HuH-7.5 (cell line): ENCODE measurements at regions not wholly inside any gene's neighbourhood (a gene's known extent, or its start where the extent isn't known, plus 50 kb on each side); places are given as distances from the start of the nearest gene placed in this dataset.
"Not testable (repeated sequence)": the region's sequence is repeated elsewhere in the genome, so short reads cannot be mapped to it uniquely, and the experiment has no call there.

Experiments used
- DNase-seq: peaks from one replicate; pipeline ENCODE4 v3.0.0; 2011; ENCODE audit warnings: low spot score

- DNase-seq: no peak
Observed at GRCh38 chr20:57787151-57787989, 77.6 kb upstream of the PMEPA1 start.

DNA sequence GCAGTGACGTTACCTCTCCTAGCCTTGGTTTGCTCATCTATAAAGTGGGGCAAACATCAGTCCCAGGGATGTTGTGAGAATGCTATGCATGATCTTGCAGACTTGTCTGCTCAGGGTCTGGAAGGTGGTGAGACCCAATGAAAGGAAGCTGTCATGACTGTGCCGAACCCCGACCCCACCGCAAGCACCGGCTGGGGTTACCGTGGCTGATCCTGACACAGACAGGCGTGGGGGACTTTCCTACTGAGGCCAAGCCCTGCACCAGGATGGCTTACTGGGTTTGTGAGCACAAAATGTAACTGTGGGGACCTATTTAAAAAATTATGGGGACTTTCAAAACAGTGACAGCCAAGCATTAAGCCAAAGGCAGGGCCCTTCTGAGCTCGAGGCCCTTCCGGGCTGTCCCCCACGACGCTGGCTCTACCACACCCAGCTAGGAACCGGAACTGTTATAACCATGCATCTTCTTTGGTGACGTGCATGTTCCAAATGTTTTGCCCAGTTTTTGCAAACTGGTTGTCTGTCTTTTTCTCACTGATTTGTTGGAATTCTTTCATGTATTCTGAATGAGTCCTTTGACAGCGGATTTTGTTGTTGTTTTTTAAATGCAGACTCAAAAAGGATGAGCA is 76.6 kb upstream of the PMEPA1 start:
- no peak for DNase-seq

GRCh38 chr20:57785720-57786119 is 75.9 kb upstream of the PMEPA1 start:
- no peak for DNase-seq

- DNase-seq: no peak
Observed at GRCh38 chr20:57785061-57785460, 75.2 kb upstream of the PMEPA1 start.

DNA sequence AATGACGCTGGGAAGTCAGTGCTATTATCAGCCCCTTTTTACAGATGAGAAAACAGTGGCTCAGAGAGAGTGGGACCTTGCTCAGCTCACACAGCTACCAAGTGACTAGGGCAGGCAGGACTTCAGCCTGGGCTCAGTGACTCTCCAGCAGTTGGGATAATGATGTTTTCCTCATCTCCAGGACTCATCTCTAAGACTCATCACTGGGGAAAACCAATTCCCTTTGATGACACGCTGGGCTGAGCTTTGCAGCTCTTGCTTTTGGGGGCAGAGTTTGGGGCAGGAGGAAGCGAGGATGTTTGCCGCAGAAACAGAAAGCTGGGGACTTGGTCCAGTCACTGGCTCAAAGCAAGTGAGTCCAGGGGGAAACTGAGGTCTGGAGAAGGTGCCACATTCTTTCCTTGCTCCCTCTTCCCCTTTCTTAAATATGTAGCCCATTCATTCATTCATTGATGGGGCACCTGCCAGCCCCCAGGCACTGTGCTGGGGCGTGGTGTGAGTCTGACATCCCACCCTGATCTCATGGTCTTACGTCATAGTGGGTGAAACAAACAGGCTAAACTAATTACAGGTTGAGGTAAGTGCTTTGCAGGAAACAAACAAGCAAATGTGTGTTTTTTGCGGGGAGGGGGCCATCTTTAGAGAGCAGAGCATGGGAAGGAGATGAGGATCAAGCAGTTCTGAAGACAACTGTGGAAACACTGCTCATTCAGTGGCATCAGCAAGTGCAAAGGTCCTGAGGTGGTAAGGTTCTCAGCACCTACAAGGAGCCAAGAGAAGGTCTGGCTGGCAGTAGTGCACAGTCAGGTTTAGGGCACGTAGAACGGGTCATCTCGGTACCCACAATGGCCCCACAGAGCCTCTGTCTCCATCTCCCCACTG is 74.4 kb upstream of the PMEPA1 start:
- no peak for DNase-seq

DNA sequence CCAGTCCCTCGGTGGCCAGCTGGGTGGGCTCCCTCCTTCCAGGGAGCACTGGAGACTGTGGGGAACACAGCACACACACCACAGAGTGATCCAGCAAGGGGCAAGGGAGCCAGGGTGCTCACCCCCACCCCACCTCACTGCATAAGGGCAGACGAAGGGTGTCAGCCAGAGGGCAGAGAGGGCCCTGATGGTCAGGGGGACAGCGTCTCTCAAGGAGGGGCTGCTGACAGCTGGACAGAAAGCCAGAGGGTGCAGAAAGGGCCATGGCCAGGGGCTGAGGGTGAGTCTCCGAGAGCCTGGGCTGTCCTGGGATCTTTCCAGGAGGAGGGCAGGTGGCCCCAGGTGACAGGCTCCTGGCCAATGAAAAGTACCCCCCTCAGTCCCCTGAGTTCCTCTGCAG is 73.4 kb upstream of the PMEPA1 start:
- no peak for DNase-seq

GRCh38 chr20:57782631-57783041 is 72.8 kb upstream of the PMEPA1 start:
- no peak for DNase-seq

DNA sequence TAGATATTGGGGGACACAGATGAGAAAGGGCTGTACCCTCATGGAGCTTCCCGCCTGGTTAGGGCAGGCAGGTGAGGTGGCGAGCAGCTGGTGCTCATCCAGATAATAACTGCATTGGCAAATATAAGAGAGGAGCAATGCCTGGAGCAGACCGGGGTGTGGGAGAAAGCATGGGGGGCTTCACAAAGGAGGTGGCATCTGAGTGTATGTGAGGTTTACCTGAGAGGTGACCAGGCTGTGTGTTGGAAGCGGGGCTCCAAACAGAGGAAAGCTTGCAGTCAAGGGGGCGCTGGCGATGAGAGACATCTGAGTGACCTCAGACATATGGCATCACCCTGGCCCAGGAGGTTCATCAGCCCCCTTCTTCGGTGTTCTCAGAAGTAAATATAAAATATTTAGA is 72.1 kb upstream of the PMEPA1 start:
- no peak for DNase-seq

DNA sequence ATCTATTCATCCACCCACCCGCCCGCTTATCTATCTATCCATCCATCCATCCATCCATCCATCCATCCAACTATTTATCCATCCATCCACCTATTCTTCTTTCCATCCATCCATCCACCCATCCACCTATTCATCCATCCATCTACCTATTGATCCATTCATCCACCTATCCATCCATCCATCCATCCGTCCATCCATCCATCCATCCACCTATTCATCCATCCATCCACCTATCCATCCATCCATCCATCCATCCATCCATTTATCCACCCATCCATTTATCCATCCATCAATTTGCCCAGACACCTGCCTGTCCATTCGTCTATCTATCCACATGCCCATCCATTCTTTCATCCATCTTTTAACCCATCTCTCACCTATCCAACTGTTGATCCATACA is 71.1 kb upstream of the PMEPA1 start:
- no peak for DNase-seq

DNA sequence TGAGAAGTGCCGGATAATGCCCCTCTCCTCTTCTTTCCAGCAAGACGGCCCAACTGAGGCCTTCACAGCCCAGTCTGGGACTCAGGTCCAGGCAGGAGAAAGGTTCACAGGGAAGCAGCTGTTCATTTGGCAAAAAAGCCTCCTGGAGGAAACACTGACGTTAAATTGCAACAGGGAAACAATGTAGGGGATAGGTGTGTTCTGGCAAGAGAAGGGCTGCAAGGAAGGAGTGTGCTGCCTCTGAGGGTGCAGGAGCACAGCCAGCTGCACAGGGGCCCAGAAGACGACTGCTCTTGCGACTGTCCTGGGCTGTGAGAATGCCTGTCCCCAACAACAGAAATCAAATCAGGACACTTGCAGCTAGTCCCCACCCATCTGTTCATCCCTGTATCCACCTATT is 70.6 kb upstream of the PMEPA1 start:
- DNase-seq: no peak

DNA sequence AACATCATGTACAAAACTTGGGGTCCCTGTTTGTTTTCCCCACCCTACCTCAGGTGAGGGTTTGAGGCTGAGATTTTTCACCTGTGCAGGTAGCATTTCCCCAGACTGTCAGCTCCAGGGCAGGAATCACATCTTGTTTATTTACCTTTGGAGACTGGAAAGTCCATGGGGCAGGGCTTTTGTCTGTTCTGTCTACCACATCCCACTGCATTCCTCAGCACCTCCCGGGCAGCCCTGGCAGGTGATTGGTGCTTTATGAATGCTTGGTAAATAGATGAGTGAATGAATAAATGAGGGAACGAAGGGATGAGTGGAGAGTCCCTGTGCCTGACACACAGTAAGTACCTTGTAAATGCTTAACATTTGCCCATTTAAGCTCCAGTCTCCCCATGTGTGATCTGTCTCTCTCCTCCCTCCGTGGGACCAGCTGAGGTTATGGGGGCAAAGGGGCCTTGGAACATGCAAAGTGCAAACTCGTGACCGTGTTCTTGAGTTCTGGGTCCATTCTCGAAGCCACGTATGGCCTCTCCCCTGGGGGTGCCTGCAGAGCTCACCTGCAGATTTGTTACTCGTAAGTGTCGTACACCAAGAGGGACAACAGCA is 69.7 kb upstream of the PMEPA1 start:
- peak; percentile 60 for DNase-seq

DNA sequence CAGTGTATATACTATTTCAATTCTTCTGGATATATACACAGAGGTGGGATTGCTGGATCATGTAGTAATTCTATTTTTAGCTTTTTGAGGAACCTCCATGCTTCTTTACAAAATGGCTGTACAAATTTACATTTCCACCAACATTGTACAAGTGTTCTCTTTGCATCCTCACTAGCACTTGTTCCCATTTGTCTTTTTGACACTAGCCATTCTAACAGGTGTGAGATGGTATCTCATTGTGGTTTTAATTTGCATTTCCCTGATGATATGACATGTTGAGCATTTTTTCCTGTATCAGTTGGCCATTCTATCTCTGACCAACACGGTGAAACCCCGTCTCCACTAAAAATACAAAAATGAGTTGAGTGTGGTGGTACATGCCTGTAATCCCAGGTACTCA is 68.1 kb upstream of the PMEPA1 start:
- DNase-seq: no peak

GRCh38 chr20:57774951-57775350 is 65.1 kb upstream of the PMEPA1 start:
- no peak for DNase-seq

DNA sequence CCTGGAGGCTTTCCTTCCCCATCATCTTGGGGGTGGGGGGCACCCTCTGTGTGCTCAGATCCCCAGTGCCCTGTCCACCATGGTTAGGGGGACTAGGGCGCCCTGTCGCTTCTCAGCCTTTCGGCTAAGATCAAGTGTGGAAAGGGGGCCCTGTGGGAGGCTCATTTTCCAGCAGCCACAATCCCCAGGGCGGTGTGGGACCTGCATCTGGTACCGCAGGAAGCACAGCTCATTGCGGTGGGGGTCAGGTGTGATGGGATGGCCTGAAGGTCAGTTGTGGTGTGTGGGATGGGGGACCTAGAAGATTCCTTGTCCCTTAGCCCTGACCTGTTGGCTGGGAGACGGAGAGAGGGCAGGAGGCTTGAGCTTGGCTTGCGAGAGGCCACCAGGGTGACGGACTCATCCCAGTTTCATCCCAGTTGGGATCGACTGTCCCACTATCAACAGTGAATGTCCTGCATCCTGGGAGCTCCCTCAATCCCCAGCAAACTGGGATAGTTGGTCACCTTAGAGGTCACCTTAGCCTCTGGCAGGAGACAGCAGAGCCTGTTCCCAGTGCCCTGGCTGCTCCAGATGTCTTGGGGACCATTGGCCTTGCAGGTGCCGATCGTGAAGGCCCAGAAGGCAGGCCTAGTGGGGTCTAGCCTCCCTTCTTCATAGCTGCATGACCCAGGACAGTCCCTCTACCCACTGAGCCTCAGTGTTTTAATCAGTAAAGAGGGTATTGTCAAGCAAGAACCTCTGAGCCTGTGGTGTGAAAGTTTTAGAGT is 64.5 kb upstream of the PMEPA1 start:
- DNase-seq: no peak

GRCh38 chr20:57773059-57773815 is 63.4 kb upstream of the PMEPA1 start:
- no peak for DNase-seq

DNA sequence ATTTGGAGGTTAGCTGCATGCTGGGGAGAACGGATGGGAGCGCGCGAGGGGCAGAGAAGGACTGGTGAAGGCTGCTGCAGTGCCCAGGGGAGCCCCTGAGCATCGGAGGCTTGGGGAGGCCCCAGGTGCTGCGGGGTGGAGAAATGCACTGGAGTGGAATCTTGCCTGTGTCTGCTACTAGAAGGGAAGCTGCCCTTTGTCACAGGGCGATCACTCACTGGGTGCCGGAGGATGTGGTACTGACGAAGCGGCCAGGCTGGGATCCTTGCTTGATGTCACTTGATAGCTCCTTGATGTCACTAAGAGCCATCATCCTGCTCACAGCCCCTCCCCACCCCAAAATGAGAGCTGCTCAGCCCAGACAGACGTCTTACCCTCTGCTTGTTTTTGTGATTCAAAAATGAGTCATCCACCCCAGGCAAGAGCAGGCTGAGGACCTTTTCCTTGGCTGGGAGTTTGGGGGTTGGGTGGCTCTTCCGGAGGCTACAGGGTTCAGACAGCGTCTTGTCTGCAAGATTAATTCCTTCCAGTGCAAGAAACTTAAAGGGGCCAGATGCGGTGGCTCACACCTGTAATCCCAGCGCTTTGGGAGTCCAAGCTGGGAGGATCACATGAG is 62.6 kb upstream of the PMEPA1 start:
- peak; percentile 65 for DNase-seq

DNA sequence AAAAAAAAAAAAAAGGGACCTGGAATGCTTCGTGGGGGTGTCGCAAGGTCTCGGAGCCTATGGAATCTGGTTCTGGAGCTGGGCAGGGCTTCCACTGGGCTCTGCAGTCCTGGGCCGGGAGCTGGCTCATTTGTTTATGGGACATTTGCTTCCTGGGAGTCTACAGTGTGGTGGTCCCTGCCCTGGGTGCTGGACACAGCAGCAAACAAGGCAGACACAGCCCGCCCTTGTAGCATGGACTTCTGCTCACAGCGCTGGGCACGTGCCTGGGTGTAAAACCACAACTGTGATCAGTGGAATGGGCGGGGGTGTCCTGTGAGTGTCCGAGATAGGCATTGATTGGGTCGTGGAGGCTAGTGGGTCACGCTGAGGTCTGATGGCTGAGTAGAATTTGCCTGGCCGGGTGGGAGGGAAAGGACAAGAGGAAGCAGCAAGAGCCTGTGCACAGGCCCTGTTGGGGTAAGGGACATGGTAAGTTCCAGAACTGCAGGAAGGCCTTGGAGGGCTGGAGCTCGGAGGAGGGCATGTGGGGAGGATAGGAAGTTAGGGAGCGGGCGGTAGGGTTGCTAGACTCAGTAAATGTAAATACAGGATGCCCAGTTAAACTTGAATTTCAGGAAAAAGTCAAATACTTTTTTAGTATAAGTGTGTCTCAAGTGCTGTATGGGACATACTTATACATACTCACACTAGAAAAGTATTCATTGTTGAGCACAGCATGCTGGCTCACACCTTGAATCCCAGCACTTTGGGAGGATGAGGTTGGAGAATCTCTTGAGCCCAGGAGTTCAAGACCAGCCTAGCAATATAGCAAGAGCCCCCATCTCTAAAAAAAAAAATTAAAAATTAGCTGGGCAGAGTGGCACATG is 61.3 kb upstream of the PMEPA1 start:
- DNase-seq: no peak

GRCh38 chr20:57770401-57770800 is 60.6 kb upstream of the PMEPA1 start:
- not testable (repeated sequence) for DNase-seq

- DNase-seq: no peak
Observed at GRCh38 chr20:57769756-57770155, 59.9 kb upstream of the PMEPA1 start.
